ENCODE measurements at regions not wholly inside any gene's neighbourhood (a gene's known extent, or its start where the extent isn't known, plus 50 kb on each side); places are given as distances from the start of the nearest gene placed in this dataset.

- no peak for DNase-seq (ENCODE audit: extremely low read depth in 1 of 2, low read depth in 1 of 2)
Measured at GRCh38 chr10:21269289-21269688, 256.2 kb downstream of the SKIDA1 start.

GRCh38 chr10:21265622-21266021 lies 259.9 kb downstream of the SKIDA1 start:
- DNase-seq (ENCODE audit: extremely low read depth in 1 of 2, low read depth in 1 of 2): no peak

- no peak for DNase-seq (ENCODE audit: extremely low read depth in 1 of 2, low read depth in 1 of 2)
Measured at GRCh38 chr10:21264271-21264670, 261.2 kb downstream of the SKIDA1 start.

GRCh38 chr10:21263839-21264238 lies 261.6 kb downstream of the SKIDA1 start:
- no peak for DNase-seq (ENCODE audit: extremely low read depth in 1 of 2, low read depth in 1 of 2)

GRCh38 chr10:21263263-21263803 lies 262.1 kb downstream of the SKIDA1 start:
- DNase-seq (ENCODE audit: extremely low read depth in 1 of 2, low read depth in 1 of 2): no peak

GRCh38 chr10:21261842-21262294 lies 263.6 kb downstream of the SKIDA1 start:
- no peak for DNase-seq (ENCODE audit: extremely low read depth in 1 of 2, low read depth in 1 of 2)

- no peak for DNase-seq (ENCODE audit: extremely low read depth in 1 of 2, low read depth in 1 of 2)
Measured at GRCh38 chr10:21260506-21261149, 264.9 kb downstream of the SKIDA1 start.

- DNase-seq (ENCODE audit: extremely low read depth in 1 of 2, low read depth in 1 of 2): no peak
Measured at GRCh38 chr10:21260066-21260465, 265.4 kb downstream of the SKIDA1 start.

- no peak for DNase-seq (ENCODE audit: extremely low read depth in 1 of 2, low read depth in 1 of 2)
Measured at GRCh38 chr10:21257919-21258318, 267.6 kb downstream of the SKIDA1 start.

GRCh38 chr10:21257191-21257590 lies 268.3 kb downstream of the SKIDA1 start:
- no peak for DNase-seq (ENCODE audit: extremely low read depth in 1 of 2, low read depth in 1 of 2)

GRCh38 chr10:21249435-21249834 lies 276.0 kb downstream of the SKIDA1 start:
- no peak for DNase-seq (ENCODE audit: extremely low read depth in 1 of 2, low read depth in 1 of 2)

GRCh38 chr10:21247592-21247991 lies 277.9 kb downstream of the SKIDA1 start:
- DNase-seq (ENCODE audit: extremely low read depth in 1 of 2, low read depth in 1 of 2): no peak

- no peak for DNase-seq (ENCODE audit: extremely low read depth in 1 of 2, low read depth in 1 of 2)
Measured at GRCh38 chr10:21246178-21246577, 279.3 kb downstream of the SKIDA1 start.

- DNase-seq (ENCODE audit: extremely low read depth in 1 of 2, low read depth in 1 of 2): no peak
Measured at GRCh38 chr10:21243748-21244257, 281.7 kb downstream of the SKIDA1 start.

- DNase-seq (ENCODE audit: extremely low read depth in 1 of 2, low read depth in 1 of 2): no peak
Measured at GRCh38 chr10:21242915-21243314, 282.6 kb downstream of the SKIDA1 start.

GRCh38 chr10:21238717-21239116 lies 286.8 kb downstream of the SKIDA1 start:
- DNase-seq (ENCODE audit: extremely low read depth in 1 of 2, low read depth in 1 of 2): no peak

GRCh38 chr10:21238044-21238443 lies 287.4 kb downstream of the SKIDA1 start:
- DNase-seq (ENCODE audit: extremely low read depth in 1 of 2, low read depth in 1 of 2): no peak

GRCh38 chr10:21234761-21235160 lies 290.7 kb downstream of the SKIDA1 start:
- no peak for DNase-seq (ENCODE audit: extremely low read depth in 1 of 2, low read depth in 1 of 2)

GRCh38 chr10:21230219-21230618 lies 295.3 kb downstream of the SKIDA1 start:
- DNase-seq (ENCODE audit: extremely low read depth in 1 of 2, low read depth in 1 of 2): no peak

GRCh38 chr10:21217748-21218367 lies 307.6 kb downstream of the SKIDA1 start:
- no peak for DNase-seq (ENCODE audit: extremely low read depth in 1 of 2, low read depth in 1 of 2)

GRCh38 chr10:21217107-21217506 lies 308.4 kb downstream of the SKIDA1 start:
- no peak for DNase-seq (ENCODE audit: extremely low read depth in 1 of 2, low read depth in 1 of 2)

- no peak for DNase-seq (ENCODE audit: extremely low read depth in 1 of 2, low read depth in 1 of 2)
Measured at GRCh38 chr10:21214329-21214728, 311.2 kb downstream of the SKIDA1 start.

Measured in stimulated activated CD8-positive, alpha-beta memory T cell treated with anti-CD3 and anti-CD28 coated beads, Interleukin-7, amount 100 ng/mL, for 48 hours (primary cell).